HUDEP-2 (cell line): ENCODE measurements at regions not wholly inside any gene's neighbourhood (a gene's known extent, or its start where the extent isn't known, plus 50 kb on each side); places are given as distances from the start of the nearest gene placed in this dataset.

Source experiments
- DNase-seq, 76 experiments: peaks; one replicate each; lab custom pipeline; 2025; ENCODE audit not compliant: unreplicated experiment in 76 of 76; lab: John Stamatoyannopoulos, UW

DNA sequence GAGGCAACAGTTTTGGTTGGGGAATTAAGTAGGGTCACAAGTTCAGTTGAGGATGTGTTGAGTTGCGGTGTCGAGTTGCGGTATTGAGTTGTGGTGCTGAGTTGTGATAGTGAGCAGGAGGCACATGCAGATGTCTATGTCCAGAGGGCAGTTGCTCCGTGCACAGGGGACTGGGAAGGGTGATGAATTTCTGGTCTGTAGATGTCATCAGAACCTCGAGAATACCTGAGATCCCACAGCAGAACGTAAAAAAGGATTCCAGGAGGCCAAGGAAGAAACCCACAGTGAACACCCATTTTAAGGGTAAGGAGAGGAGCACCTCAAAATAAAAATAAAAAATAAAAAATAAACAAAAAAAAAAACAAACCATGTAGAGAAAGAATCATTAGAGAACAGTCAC lies 354.4 kb upstream of the ARGLU1 start:
- DNase-seq, result no peak

DNA sequence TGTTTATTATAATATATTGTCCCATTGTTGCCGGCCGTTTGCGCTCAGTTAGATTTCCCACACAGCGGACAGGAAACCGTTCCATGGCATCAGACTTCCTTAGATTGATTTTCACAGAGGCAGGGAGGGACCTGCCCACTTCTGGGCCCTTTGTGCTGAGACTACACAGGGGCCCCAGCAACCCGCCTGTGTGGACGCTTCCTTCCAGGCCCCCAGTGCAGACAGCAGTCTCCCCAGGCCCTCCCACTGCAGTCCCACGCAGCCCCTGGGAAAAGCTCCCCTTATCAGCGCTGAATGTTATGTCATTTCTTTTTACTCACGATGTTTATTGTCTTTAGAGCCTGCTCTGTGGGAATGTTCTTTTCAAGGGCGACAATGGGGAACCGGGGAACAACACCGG lies 351.7 kb upstream of the ARGLU1 start:
- DNase-seq, result no peak

DNA sequence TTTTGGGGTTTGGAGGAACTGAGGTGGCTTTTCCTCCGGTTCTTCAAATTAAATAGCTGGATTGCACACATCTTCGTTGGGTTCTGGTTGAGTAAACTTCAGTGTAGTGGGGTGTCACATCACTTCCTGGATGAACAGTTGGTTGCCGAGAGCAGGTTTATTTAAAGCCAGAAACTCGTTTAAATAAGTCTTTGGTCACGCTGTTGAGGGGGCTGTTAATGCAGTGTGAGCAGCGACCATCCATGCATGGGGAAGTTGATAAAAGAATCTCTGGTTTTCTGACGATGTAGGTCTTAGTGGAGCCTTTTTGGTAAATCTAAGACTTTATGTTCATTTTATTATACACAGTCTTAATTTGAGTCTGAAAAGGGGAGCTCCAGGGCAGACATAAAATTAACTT lies 351.2 kb upstream of the ARGLU1 start:
- no peak for DNase-seq

DNA sequence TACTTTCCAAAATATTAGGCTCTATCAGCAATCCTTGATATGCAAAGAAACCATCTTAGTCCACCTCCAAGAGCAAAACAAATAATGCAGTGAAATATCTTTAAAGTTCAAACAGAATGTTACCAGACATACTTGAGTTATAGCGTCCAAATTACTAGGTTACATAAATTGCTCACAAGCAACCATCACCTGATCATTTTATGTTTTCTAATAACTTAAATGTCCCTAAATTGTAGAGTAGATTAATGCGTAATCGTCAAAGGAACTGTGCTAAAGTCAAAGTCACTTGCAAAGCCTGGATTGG lies 350.6 kb upstream of the ARGLU1 start:
- no peak for DNase-seq

DNA sequence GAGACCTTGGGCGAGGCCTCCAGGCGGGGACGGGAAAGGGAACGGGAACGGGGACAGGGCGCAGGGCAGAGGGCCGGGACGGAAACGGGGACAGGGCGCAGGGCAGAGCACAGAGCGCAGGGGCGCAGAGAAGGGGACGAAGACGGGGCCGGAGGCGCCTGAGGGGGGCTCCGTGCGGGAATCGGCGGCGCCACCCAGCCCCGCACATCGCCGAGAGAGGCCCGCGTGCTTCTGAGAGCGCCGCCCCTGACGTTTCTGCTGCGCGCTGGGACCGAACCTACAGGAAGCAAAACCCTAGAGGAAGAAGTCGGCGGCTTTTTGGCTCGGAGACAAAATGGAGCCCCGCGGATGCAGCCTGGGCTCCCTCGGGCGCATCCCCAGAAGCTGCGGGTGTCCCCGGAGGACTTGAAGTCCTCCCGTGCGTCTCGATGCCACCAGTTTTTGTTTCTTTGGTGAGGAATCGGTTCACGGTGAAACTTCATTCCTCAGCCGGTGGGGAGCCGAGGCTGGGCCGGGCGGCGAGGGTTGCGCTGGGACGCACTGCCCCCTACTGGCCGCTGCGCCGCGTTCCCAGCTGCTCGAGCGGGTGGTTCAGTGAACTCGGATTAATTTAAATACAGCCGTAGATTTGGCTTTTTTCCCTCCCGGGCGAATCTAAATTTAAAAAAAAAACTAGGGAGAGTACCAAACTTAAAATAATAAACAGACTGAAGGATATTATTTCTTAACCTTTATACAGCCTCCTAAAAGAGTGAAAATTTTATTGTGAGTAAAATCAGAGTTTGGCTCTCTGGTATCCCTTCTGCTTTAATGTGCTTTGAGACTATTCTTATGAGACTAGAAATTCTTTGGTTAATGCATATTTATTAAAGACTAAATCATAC lies 350.0 kb upstream of the ARGLU1 start:
- DNase-seq, result peak in 67 of 76 experiments; percentile 4 to 77 (median 56)

DNA sequence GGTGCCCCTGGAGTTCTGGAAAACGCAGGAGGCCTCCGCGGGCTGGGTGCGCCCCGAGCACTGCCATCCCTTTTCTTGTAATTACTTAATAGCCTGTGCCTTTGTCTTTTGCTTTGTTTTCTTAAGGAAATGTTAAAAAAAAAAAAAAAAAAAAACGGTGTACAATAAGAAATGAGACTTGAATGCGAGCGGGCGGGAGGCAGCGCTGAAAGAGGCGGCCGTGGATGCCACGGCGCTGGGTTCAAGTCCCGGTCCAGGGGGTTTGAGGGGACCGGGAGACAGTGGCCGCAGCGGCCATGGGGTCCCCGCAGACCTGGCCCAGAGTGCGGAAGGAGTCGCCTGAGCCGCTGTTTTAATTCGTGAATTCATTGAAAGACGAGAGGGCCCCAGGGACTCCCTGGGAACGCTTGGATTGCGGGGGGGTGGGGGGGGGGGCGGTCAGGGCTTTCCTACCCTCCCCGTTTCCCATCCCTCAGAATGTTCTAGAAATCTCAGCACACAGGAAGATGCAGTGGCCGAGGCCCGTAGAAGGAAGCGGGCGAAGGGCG lies 349.2 kb upstream of the ARGLU1 start:
- no peak for DNase-seq

DNA sequence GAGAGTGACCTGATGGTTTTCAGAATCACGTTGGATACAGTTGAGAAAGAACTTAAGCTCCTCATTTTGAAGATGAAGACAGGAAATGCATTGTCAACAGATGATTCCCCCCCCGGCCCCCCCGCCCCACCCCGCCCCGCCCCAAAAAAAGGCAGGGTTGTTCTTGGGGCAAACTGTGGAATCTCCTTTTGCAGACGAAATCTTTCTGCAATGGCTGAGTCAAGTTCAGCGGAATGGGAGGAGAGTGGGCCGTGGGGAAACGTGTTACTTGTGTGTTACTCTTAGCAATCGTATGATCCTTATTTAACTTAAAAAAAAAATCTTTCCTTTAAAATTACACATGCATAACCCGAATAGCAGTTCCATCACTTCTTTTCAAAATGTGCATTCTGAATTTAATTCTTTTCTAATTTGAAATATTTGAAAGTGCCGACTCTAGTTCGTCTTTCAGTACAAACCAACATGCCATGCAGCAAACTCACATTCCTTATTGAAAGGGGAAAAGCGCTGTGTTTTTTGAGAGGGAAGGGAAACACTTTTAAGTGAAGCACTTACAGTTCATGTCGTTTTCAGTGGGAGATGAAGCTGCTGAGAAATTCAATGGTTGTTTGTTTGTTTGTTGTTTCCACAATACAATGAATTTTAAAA lies 348.5 kb upstream of the ARGLU1 start:
- DNase-seq, result no peak

DNA sequence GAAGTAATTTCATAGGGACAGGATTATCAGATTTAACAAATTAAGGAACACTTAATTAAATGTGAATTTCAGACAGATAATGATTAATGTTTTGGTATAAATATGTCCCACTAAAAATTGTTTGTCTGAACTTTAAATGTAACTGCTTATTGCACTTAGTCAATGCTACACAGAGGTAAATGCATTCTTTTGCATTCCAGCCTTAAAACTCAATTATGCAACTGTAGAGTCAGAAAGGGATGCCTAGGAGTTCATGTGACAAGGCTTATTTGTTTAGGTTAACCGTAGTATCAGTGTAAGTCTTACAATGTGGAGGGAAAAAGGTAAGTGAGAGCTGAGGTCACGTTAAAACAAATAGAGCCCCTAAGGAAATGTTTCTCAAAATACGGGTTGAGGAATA lies 347.2 kb upstream of the ARGLU1 start:
- DNase-seq, result no peak

DNA sequence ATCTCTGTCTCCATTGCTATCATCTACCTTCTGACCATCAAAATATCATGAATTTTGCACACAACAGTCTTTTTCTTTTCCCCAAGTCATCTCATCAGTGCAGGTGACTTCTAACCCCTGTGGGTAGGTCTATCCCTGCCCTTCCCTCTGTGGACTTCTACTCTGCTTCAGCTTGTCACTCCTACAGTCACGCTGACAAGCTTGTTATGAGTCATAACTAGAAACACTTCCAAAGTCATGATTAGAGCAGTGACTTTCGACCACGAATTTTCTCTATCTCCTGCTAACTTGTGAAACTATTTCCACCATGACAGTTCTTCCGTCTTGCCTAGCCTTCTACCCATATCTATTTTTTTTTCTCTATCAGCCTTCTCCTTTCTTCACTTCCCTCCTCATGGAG lies 343.7 kb upstream of the ARGLU1 start:
- peak in 1 of 76 experiments; percentile 13 for DNase-seq

DNA sequence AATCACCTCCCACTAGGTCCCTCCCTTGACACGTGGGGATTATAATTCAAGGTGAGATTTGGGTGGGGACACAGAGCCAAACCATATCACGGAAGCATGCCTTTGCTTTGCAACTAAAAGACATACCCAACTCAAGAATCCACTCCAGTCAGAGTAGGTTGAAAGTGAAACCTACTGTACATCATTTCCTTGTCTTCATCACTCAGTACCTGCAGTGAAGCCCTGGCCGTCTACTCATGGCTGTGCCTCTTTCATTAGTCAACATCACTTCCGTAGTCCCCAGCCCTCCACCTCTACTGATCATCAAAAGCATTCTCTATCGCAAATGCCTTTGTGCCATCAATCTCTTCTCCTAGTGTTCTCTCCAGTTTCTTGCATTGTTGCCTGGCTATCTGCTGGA lies 343.1 kb upstream of the ARGLU1 start:
- no peak for DNase-seq

DNA sequence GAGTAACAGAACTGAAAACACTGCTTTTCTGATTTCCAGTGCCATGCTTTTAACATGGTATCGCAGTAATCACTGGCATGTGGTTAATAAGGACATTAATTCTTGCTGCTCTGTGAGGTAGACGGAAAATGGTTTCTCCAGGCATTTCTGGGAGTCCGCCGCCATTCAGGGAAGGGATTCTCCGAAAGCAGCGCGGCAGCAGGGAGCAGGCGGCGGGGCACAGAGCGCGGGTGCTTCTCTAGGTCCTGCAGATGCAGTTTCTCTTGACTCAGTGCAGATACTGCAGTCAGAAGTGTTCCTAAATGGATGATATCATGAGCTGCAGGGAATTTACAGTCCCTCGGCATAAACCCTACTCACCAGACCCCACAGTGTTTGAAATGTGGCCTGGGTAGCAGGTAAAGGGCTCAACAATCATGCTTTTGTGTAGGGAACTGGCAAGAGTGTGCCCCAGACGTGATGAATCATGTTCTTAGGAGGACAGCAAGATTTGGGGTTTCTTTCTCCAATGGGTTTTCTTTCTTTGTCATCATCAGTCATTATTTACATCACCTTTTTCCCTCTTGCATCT lies 338.6 kb upstream of the ARGLU1 start:
- no peak for DNase-seq

DNA sequence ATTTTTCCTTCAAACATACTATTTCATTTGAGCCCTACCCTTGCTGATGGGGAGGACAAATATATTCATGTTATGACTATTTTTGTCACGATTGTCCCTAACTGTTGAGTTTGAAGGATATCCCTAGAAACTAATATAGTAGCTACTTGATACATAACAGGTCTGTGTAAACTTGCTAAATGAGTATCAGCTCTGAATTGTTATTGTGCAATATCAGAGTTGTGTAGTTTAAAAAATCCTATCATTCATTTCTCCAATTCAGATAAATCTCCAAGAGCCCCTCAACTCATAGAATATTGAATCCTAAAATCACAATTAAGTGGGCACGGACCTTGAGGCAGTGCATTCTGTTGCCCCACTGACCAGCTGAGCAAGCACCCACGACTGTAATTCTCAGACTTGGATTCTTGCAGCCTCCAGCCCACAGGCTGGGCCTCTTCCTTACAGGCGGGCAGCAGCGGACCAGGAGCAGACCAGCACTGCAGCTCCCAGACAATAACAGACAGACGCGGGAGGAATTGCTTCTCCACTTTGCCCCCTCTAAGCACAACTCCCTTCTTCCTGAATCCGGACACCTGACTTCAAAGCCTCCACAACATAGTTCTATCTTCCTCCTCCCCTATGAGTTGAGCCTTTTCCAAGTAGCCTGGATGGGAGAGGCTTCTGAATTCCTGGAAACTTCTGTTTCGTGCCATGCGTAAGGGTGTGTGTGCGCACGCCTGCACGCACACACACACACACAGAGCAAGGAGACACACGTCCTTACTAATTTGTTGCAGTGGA lies 337.6 kb upstream of the ARGLU1 start:
- no peak for DNase-seq

DNA sequence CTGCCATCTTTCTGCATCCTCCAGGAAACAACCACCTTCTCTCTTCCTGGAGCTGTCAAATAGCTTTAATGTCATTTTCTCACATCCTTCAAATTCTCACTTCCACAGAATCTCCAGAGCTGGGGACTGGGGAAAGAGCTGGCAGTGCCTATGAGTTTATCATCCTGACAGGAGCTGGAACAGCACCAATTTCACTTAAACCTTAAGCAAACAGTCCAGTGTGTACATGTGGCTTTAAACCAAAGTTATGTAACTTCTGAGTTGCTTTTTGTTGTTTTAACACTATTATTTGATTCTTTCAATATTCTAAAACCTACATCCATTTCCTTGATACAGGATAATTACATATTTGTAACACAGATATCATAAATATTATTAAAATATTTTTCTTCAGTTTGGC lies 331.5 kb upstream of the ARGLU1 start:
- DNase-seq, result no peak

DNA sequence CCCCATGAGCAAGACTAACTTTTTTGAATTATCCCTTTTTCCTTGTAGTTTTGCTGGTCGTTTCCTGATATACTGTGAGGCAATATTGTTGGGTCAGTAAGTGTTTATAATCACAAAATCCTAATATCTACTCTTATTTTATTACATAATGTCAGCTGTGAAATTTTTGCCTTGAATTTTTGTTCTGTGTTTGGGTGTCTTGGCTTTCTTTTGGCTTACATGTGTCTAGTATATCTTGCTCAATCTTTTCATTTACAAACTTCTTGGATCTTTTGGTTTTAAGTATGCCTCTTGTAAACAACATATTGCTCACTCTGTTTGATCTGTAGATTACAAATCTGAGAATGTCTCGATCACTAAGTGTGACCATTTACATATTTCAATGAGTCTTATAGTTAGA lies 330.3 kb upstream of the ARGLU1 start:
- no peak for DNase-seq

DNA sequence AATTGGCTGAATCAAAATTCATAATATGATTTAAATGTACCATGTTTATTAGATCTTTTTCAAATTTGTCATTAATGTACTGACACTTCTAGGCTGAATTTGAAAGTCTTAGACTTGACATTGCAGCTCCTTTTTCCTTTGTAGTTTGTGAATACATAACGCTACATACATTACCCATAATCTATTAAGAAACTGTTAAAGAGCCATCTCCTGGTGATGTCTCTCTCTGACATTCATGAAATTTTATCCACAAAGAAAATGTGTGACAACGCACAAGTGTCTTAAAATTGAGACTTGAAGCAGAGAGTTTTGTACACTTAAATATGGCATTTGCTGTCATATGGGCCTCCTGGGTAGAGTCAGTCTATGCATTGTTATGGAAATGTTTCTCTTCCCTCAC lies 320.2 kb upstream of the ARGLU1 start:
- no peak for DNase-seq

DNA sequence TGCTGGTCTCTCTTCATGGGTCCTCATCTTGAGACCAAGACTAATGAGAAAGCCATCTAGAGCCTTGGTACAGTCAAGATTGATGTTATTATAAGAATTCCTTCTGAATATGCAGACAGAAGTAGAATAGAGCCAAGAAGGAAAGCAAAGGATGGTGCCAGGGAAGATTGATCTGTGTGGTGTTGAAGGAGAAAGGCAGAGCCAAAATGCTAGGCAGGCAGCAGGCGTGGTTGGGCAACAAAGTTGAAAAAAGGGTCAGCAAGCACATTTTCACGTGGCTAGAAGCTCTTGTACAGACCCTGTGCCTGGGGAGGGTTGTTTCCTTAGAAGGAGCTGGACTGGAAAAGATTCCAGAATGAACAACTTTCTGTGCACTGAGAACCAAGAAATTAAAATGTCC lies 319.7 kb upstream of the ARGLU1 start:
- no peak for DNase-seq

DNA sequence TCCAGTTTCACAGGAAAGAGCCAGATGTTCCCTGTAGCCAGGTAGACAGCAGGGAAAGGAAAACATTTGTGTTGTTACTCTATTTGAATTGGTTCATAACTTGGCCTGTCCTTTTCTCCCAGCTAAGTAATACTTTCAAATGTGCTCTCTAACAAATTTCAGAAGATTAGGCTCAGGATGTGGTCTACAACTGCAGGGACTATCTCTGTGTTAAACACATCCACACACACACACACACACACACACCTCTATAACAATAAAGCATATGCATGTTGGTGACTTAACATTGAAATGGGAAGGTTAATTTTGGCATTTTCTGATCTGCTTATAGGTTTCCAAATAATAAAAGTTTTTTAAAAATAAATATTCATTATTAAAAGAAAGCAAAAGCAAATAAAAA lies 316.0 kb upstream of the ARGLU1 start:
- no peak for DNase-seq

DNA sequence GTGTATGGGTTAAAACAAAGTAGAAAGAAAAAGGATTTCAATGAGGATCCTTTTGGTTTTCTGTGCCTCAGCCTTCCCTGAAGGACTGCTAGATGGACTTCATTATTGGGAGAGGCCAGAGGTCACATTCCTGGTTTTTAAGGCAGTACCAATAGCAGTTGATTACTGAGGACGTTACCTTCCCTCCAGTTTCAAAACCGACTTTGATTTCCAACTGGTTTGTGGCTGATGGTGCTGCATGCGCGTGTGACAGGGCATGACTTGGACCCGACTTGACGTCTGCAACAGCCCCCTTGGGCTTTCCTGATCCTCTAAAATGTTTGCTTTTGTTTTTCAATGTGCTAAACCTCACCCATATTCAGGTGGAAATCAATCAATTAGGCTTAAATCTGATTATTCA lies 314.3 kb upstream of the ARGLU1 start:
- DNase-seq, result no peak

DNA sequence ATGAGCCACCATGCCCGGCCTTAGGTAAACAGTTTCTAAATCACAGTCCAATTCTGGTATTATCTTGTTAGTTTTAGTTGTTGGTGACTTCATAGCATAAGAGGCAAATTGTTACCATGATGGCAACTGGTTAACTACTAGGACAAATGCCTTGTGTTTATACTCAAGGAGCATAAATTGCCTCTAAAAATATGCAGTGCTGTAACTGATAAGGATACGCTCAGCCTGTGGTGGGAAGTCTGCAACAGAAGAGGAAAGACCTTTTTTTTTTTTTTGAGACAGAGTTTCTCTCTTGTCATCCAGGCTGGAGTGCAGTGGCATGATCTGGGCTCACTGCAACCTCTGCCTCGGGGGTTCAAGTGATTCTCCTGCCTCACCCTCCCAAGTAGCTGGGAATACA lies 311.9 kb upstream of the ARGLU1 start:
- no peak for DNase-seq

DNA sequence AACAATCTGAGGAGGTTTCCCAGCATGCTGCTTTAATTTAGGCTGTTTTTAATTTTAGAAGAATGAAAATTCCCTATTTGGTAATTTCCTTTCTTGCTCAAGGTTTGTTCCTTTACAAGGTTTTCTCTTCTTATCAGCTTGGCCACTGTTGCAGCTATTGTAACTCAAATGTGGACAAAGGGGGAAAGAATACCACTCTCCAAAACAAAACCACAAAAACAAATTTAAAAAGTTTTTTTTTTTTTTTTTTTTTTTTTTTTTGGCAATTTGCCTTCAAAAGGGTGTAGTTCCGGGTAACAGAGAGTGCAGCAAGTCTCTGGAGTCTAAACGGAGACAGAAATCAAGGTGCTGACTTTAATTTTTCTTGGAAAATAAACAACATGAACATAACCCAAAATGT lies 306.4 kb upstream of the ARGLU1 start:
- DNase-seq, result no peak

DNA sequence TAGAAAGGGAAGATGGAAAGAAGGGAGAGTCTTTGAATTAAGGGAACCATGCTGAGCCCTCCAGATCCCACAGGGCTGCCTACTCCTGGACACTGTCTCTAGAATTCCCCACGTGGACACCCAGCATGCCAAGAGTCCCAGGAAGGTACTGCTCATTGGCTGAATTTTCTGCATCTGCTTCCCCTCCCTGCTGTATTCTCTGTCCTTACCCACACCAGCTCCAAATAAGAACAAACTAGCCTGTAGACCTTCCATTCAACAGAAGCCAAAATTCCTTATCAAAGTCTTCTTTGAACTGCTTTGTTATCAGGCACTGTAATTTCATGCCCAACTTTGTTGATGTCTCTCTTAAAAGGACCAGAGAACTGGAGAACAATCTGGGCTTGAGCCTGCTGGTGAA lies 305.9 kb upstream of the ARGLU1 start:
- no peak for DNase-seq
